ENCODE measurements at regions not wholly inside any gene's neighbourhood (a gene's known extent, or its start where the extent isn't known, plus 50 kb on each side); places are given as distances from the start of the nearest gene placed in this dataset.
A peak's percentile ranks its signal among the peaks of the same experiment; 100 is the strongest.

DNA sequence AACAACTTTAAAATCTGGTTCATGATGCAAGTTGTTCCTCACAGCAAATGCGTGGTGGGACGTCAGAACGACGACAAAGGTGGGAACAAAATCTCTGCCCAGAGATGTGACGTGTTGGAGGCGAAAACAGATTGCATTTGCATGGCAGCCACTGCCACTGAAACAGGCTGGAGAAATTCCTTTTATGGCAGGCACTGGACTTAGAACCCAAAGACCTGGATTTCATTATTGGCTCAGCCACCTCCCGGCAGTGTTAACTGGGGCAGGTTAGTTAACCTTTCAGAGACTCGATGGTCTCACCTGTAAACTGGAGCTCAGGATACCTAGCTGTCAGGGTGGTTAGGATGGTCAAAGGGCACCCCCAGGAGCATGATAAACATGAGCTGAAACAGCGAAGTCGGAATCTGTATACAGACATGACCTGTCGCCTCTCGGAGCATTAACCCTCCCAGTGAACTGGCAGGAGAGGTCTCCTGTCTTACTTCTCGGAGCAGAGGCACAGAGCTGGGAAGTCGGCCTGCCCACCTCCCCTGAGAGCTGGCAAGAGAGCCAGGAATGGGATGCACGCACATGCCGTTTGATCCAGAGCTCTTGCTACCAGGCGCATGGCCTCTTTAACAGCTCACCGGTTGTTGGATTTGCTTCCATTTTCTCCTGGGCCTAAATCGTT is 59.2 kb upstream of the TARBP1 start:
- TF ChIP-seq, protein P1, sequence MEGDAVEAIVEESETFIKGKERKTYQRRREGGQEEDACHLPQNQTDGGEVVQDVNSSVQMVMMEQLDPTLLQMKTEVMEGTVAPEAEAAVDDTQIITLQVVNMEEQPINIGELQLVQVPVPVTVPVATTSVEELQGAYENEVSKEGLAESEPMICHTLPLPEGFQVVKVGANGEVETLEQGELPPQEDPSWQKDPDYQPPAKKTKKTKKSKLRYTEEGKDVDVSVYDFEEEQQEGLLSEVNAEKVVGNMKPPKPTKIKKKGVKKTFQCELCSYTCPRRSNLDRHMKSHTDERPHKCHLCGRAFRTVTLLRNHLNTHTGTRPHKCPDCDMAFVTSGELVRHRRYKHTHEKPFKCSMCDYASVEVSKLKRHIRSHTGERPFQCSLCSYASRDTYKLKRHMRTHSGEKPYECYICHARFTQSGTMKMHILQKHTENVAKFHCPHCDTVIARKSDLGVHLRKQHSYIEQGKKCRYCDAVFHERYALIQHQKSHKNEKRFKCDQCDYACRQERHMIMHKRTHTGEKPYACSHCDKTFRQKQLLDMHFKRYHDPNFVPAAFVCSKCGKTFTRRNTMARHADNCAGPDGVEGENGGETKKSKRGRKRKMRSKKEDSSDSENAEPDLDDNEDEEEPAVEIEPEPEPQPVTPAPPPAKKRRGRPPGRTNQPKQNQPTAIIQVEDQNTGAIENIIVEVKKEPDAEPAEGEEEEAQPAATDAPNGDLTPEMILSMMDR (IDR thresholded peaks at IDR 0.05): peak in 3 of 6 experiments; percentile 6 to 40 (median 22)
- TF ChIP-seq POLR2A (IDR thresholded peaks at IDR 0.05): no peak
